WTC11 (cell line): ENCODE measurements at regions not wholly inside any gene's neighbourhood (a gene's known extent, or its start where the extent isn't known, plus 50 kb on each side); places are given as distances from the start of the nearest gene placed in this dataset.

Experiments
- ATAC-seq: fragments of 200-7000 bp; cut with Tn5 transposase; 2 replicates; pipeline ENCODE4 v1.10.0; 2021; ENCODE audit warnings: mild to moderate bottlenecking, moderate library complexity
- CTCF ChIA-PET: fragments of 300-600 bp; sonication (Branson Sonifier 250); formaldehyde crosslinking; loops from one replicate; lab custom pipeline; 2021; ENCODE audit warnings: antibody characterized with exemption; lab: Charles Lee
- POLR2A ChIA-PET: fragments of 350-600 bp; sonication (Branson Sonifier 250); formaldehyde crosslinking; loops from one replicate; lab custom pipeline; 2021; ENCODE audit warnings: antibody characterized with exemption; lab: Charles Lee
- DNase-seq: peaks from one replicate; pipeline ENCODE4 v3.0.0; 2021; ENCODE audit warnings: low spot score
- H3K27ac Mint-ChIP-seq: 2 replicates; pipeline ENCODE4 v1.8.0; 2021; ENCODE audit warnings: mixed read lengths
- H3K27me3 Mint-ChIP-seq: 2 replicates; pipeline ENCODE4 v1.8.0; 2021; ENCODE audit warnings: low read depth, mild to moderate bottlenecking, moderate library complexity, mixed read lengths
- H3K36me3 Mint-ChIP-seq: 2 replicates; pipeline ENCODE4 v1.8.0; 2021; ENCODE audit warnings: mixed read lengths
- H3K4me1 Mint-ChIP-seq: 2 replicates; pipeline ENCODE4 v1.8.0; 2022; ENCODE audit warnings: mixed read lengths
- H3K4me3 Mint-ChIP-seq: 2 replicates; pipeline ENCODE4 v1.8.0; 2021; ENCODE audit warnings: mild to moderate bottlenecking, moderate library complexity, mixed read lengths
- H3K9me3 Mint-ChIP-seq: 2 replicates; pipeline ENCODE4 v1.8.0; 2021; ENCODE audit warnings: mixed read lengths
- KAT7 ChIP-seq: sonication (generic); formaldehyde crosslinking; IDR thresholded peaks from 2 replicates; pipeline ENCODE4 v1.8.1; 2023; ENCODE audit warnings: missing genetic modification reagents, mild to moderate bottlenecking, borderline replicate concordance
- NR1H2 ChIP-seq: sonication (generic); formaldehyde crosslinking; IDR thresholded peaks from 2 replicates; pipeline ENCODE4 v1.9.0; 2021; ENCODE audit warnings: mild to moderate bottlenecking, moderate library complexity, missing genetic modification reagents
- RORB ChIP-seq: fragments of 250-450 bp; sonication (Bioruptor Pico); IDR thresholded peaks from 2 replicates; pipeline ENCODE4 v1.9.0; 2021; ENCODE audit warnings: mild to moderate bottlenecking
- TEAD4 ChIP-seq: sonication (generic); formaldehyde crosslinking; IDR thresholded peaks from 2 replicates; pipeline ENCODE4 v1.8.0; 2022; ENCODE audit warnings: mild to moderate bottlenecking, missing genetic modification reagents
- ZNF425 ChIP-seq: fragments of 250-450 bp; sonication (Bioruptor Pico); conservative IDR thresholded peaks from 2 replicates; pipeline ENCODE4 v1.9.0; 2021; ENCODE audit warnings: mild to moderate bottlenecking

GRCh38 chr9:105194234-105194633 lies 50.2 kb upstream of the SLC44A1 start:
- ATAC-seq (no peak), DNase-seq (no peak)
- H3K27ac Mint-ChIP-seq = no peak overlapping the region
- no peaks in the 10 kb centered on the region for H3K27me3 Mint-ChIP-seq
- CTCF ChIA-PET = no interaction called here
- no peaks in the 10 kb centered on the region for H3K36me3 Mint-ChIP-seq
- peaks cover 3% of the 10 kb centered on the region; the same call in 1 of the 2 replicates for H3K4me1 Mint-ChIP-seq
- H3K9me3 Mint-ChIP-seq = peaks cover 4% of the 10 kb centered on the region
- TF ChIP-seq NR1H2 (CRISPR knock-in tag) (no peak), RORB (CRISPR knock-in tag) (no peak), ZNF425 (no peak), TEAD4 (CRISPR knock-in tag) (no peak), KAT7 (CRISPR knock-in tag) (no peak)
- TF ChIP-seq, all 79 proteins: peak for 0
- POLR2A ChIA-PET = interaction anchor here (0.5 kb wide), 1 partner anchor 55 kb away, joined by 3 read pairs; no protein-coding TSS in a partner anchor
- H3K4me3 Mint-ChIP-seq = no peak overlapping the region
